GM12878 (cell line): ENCODE measurements at regions not wholly inside any gene's neighbourhood (a gene's known extent, or its start where the extent isn't known, plus 50 kb on each side); places are given as distances from the start of the nearest gene placed in this dataset.

Experiments used
- ASH2L ChIP-seq: fragments of 300-600, 200-600 bp; sonication (generic); IDR thresholded peaks from 2 replicates; pipeline ENCODE4 v1.6.1; 2017; ENCODE audit warnings: low read depth, mild to moderate bottlenecking, borderline replicate concordance
- BCL11A ChIP-seq: IDR thresholded peaks from 2 replicates; pipeline ENCODE4 v1.6.1; 2011; ENCODE audit warnings: low read depth, low read length
- CBFB ChIP-seq: IDR thresholded peaks from 2 replicates; pipeline ENCODE4 v1.6.1; 2016; ENCODE audit warnings: antibody characterized with exemption, low read depth
- CEBPB ChIP-seq, 2 experiments: fragments of 150-350 bp in 1 of 2; IDR thresholded peaks; 2 replicates each; pipeline ENCODE4 v1.6.1; 2012 to 2014; ENCODE audit warnings: low read depth in 2 of 2, low read length in 2 of 2, borderline replicate concordance in 1 of 2, inconsistent platforms in 1 of 2
- POLR2A ChIP-seq: IDR thresholded peaks from 2 replicates; pipeline ENCODE4 v1.6.1; 2011; ENCODE audit warnings: low read depth, mild to moderate bottlenecking, low read length
- POLR2AphosphoS5 ChIP-seq: IDR thresholded peaks from 2 replicates; pipeline ENCODE4 v1.6.1; 2011; ENCODE audit warnings: mild to moderate bottlenecking, low read length, inconsistent platforms
- POU2F2 ChIP-seq: IDR thresholded peaks from 3 replicates; pipeline ENCODE4 v1.6.1; 2011; ENCODE audit warnings: low read depth, mild to moderate bottlenecking, low read length, borderline replicate concordance
- TARDBP ChIP-seq: IDR thresholded peaks from 2 replicates; pipeline ENCODE4 v1.6.1; 2016; ENCODE audit warnings: borderline replicate concordance
- TF ChIP-seq, protein P1 (sequence below): fragments of 450-650 bp; IDR thresholded peaks from 2 replicates; pipeline ENCODE4 v1.6.1; 2014; ENCODE audit warnings: mild to moderate bottlenecking
- TF ChIP-seq, protein P2 (sequence below): fragments of 450-650 bp; IDR thresholded peaks from 2 replicates; pipeline ENCODE4 v1.6.1; 2016; ENCODE audit warnings: mild to moderate bottlenecking
- TF ChIP-seq, protein P3 (sequence below), 3 experiments: IDR thresholded peaks in 2 of 3; conservative IDR thresholded peaks in 1 of 3; 2 replicates each; pipeline ENCODE4 v1.5.1; 2011; ENCODE audit warnings: low read depth in 3 of 3, low read length in 3 of 3, mild to moderate bottlenecking in 3 of 3, control low read depth in 2 of 3, moderate library complexity in 2 of 3, inconsistent platforms in 1 of 3, mixed read lengths in 1 of 3; ENCODE audit not compliant: control insufficient read depth in 2 of 3, insufficient read depth in 1 of 3; ENCODE audit errors: extremely low read depth in 1 of 3
- TF ChIP-seq, protein P4 (sequence below): IDR thresholded peaks from 2 replicates; pipeline ENCODE4 v1.6.1; 2012; ENCODE audit warnings: mild to moderate bottlenecking, low read depth, low read length
- TF ChIP-seq, protein P5 (sequence below): fragments of 450-650 bp; IDR thresholded peaks from 2 replicates; pipeline ENCODE4 v1.6.1; 2017; ENCODE audit warnings: mild to moderate bottlenecking

DNA sequence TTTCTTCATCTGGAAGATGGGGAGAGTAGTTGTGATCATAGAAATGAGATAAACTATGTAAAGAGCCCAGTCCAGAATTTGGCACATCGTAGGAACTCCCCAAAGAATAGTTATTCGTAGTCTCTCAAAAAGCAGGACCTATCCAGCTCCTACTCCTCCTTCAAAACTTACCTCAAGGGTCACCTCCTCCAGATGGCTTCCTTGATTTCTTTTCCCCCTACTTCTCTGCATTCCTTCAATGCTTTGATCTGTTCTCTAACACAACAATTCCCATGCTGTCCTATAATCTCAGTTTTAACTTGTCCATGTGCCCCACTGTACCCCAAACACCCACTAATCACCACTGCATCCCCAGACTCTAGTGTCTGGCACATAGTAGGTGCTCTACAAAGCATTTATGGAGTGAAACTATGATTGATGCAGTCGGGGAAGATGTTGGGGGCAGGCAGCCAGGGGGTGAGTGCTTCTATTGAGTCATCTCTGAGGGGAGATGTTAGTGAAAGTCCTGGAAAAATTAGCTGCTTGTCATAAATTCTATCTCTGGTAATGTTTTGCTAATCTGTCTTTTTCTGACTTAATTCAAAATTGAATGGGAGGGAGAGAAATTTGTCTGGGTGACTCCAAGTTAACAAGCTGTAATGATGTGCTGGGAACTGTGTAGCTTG is 181.3 kb upstream of the KCNG1 start:
- TF ChIP-seq, protein P1, sequence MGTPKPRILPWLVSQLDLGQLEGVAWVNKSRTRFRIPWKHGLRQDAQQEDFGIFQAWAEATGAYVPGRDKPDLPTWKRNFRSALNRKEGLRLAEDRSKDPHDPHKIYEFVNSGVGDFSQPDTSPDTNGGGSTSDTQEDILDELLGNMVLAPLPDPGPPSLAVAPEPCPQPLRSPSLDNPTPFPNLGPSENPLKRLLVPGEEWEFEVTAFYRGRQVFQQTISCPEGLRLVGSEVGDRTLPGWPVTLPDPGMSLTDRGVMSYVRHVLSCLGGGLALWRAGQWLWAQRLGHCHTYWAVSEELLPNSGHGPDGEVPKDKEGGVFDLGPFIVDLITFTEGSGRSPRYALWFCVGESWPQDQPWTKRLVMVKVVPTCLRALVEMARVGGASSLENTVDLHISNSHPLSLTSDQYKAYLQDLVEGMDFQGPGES = no peak
- TF ChIP-seq POLR2A (no peak), POLR2AphosphoS5 (no peak), POU2F2 (no peak), ASH2L (no peak), TARDBP (no peak), CBFB (no peak), CEBPB (IDR thresholded peaks at IDR 0.05; ENCODE audit: borderline replicate concordance in 1 of 2, low read depth in 2 of 2, low read length in 2 of 2) (no peak), BCL11A (no peak)
- TF ChIP-seq, protein P2, sequence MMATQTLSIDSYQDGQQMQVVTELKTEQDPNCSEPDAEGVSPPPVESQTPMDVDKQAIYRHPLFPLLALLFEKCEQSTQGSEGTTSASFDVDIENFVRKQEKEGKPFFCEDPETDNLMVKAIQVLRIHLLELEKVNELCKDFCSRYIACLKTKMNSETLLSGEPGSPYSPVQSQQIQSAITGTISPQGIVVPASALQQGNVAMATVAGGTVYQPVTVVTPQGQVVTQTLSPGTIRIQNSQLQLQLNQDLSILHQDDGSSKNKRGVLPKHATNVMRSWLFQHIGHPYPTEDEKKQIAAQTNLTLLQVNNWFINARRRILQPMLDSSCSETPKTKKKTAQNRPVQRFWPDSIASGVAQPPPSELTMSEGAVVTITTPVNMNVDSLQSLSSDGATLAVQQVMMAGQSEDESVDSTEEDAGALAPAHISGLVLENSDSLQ = no peak
- TF ChIP-seq, protein P3, sequence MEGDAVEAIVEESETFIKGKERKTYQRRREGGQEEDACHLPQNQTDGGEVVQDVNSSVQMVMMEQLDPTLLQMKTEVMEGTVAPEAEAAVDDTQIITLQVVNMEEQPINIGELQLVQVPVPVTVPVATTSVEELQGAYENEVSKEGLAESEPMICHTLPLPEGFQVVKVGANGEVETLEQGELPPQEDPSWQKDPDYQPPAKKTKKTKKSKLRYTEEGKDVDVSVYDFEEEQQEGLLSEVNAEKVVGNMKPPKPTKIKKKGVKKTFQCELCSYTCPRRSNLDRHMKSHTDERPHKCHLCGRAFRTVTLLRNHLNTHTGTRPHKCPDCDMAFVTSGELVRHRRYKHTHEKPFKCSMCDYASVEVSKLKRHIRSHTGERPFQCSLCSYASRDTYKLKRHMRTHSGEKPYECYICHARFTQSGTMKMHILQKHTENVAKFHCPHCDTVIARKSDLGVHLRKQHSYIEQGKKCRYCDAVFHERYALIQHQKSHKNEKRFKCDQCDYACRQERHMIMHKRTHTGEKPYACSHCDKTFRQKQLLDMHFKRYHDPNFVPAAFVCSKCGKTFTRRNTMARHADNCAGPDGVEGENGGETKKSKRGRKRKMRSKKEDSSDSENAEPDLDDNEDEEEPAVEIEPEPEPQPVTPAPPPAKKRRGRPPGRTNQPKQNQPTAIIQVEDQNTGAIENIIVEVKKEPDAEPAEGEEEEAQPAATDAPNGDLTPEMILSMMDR (IDR thresholded peaks at IDR 0.05 in 2 of 3, conservative IDR thresholded peaks at IDR 0.05 in 1 of 3; ENCODE audit: control insufficient read depth in 2 of 3, extremely low read depth in 1 of 3, insufficient read depth in 1 of 3, low read depth in 3 of 3, low read length in 3 of 3) = no peak
- TF ChIP-seq, protein P4, sequence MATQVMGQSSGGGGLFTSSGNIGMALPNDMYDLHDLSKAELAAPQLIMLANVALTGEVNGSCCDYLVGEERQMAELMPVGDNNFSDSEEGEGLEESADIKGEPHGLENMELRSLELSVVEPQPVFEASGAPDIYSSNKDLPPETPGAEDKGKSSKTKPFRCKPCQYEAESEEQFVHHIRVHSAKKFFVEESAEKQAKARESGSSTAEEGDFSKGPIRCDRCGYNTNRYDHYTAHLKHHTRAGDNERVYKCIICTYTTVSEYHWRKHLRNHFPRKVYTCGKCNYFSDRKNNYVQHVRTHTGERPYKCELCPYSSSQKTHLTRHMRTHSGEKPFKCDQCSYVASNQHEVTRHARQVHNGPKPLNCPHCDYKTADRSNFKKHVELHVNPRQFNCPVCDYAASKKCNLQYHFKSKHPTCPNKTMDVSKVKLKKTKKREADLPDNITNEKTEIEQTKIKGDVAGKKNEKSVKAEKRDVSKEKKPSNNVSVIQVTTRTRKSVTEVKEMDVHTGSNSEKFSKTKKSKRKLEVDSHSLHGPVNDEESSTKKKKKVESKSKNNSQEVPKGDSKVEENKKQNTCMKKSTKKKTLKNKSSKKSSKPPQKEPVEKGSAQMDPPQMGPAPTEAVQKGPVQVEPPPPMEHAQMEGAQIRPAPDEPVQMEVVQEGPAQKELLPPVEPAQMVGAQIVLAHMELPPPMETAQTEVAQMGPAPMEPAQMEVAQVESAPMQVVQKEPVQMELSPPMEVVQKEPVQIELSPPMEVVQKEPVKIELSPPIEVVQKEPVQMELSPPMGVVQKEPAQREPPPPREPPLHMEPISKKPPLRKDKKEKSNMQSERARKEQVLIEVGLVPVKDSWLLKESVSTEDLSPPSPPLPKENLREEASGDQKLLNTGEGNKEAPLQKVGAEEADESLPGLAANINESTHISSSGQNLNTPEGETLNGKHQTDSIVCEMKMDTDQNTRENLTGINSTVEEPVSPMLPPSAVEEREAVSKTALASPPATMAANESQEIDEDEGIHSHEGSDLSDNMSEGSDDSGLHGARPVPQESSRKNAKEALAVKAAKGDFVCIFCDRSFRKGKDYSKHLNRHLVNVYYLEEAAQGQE = no peak
- TF ChIP-seq, protein P5, sequence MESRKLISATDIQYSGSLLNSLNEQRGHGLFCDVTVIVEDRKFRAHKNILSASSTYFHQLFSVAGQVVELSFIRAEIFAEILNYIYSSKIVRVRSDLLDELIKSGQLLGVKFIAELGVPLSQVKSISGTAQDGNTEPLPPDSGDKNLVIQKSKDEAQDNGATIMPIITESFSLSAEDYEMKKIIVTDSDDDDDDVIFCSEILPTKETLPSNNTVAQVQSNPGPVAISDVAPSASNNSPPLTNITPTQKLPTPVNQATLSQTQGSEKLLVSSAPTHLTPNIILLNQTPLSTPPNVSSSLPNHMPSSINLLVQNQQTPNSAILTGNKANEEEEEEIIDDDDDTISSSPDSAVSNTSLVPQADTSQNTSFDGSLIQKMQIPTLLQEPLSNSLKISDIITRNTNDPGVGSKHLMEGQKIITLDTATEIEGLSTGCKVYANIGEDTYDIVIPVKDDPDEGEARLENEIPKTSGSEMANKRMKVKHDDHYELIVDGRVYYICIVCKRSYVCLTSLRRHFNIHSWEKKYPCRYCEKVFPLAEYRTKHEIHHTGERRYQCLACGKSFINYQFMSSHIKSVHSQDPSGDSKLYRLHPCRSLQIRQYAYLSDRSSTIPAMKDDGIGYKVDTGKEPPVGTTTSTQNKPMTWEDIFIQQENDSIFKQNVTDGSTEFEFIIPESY = no peak
